ENCODE measurements at regions not wholly inside any gene's neighbourhood (a gene's known extent, or its start where the extent isn't known, plus 50 kb on each side); places are given as distances from the start of the nearest gene placed in this dataset.

DNA sequence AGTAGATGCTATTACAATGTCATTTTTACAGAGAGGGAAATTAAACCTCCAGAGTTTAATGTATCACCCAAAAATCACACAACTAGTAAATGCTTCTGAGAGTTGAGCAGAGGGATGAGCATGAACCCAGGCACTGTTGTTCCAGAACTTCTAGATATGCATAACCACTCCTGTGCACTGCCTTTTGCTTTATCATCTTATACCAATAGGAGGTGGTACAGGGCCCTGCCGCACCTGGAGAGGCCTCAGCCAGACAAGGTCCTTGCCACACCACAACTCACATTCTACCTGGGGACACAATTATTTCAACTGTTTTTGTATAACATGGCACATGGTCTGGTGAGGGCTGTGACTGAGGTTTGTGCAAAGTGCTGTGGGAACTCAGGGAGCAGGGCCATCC is 78.5 kb upstream of the NTRK3 start:
- TF ChIP-seq, protein P1, sequence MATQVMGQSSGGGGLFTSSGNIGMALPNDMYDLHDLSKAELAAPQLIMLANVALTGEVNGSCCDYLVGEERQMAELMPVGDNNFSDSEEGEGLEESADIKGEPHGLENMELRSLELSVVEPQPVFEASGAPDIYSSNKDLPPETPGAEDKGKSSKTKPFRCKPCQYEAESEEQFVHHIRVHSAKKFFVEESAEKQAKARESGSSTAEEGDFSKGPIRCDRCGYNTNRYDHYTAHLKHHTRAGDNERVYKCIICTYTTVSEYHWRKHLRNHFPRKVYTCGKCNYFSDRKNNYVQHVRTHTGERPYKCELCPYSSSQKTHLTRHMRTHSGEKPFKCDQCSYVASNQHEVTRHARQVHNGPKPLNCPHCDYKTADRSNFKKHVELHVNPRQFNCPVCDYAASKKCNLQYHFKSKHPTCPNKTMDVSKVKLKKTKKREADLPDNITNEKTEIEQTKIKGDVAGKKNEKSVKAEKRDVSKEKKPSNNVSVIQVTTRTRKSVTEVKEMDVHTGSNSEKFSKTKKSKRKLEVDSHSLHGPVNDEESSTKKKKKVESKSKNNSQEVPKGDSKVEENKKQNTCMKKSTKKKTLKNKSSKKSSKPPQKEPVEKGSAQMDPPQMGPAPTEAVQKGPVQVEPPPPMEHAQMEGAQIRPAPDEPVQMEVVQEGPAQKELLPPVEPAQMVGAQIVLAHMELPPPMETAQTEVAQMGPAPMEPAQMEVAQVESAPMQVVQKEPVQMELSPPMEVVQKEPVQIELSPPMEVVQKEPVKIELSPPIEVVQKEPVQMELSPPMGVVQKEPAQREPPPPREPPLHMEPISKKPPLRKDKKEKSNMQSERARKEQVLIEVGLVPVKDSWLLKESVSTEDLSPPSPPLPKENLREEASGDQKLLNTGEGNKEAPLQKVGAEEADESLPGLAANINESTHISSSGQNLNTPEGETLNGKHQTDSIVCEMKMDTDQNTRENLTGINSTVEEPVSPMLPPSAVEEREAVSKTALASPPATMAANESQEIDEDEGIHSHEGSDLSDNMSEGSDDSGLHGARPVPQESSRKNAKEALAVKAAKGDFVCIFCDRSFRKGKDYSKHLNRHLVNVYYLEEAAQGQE (IDR thresholded peaks at IDR 0.05; ENCODE audit: insufficient replicate concordance, low read depth): no peak
- TF ChIP-seq SPI1 (IDR thresholded peaks at IDR 0.05; ENCODE audit: borderline replicate concordance, low read depth) (no peak), GABPA (IDR thresholded peaks at IDR 0.05; ENCODE audit: low read depth) (no peak), POLR2AphosphoS5 (IDR thresholded peaks at IDR 0.05; ENCODE audit: low read depth) (no peak)
- TF ChIP-seq, protein P2, sequence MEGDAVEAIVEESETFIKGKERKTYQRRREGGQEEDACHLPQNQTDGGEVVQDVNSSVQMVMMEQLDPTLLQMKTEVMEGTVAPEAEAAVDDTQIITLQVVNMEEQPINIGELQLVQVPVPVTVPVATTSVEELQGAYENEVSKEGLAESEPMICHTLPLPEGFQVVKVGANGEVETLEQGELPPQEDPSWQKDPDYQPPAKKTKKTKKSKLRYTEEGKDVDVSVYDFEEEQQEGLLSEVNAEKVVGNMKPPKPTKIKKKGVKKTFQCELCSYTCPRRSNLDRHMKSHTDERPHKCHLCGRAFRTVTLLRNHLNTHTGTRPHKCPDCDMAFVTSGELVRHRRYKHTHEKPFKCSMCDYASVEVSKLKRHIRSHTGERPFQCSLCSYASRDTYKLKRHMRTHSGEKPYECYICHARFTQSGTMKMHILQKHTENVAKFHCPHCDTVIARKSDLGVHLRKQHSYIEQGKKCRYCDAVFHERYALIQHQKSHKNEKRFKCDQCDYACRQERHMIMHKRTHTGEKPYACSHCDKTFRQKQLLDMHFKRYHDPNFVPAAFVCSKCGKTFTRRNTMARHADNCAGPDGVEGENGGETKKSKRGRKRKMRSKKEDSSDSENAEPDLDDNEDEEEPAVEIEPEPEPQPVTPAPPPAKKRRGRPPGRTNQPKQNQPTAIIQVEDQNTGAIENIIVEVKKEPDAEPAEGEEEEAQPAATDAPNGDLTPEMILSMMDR (IDR thresholded peaks at IDR 0.05; ENCODE audit: insufficient read depth, low read length): no peak
- Histone ChIP-seq H3K27me3 (ENCODE audit: insufficient read depth, poor library complexity, severe bottlenecking) (no peaks in the 10 kb centered on the region), H3K4me3 (replicated peaks; ENCODE audit: insufficient read depth, low read length) (no peak overlapping the region), H3K27ac (replicated peaks) (no peak overlapping the region)
- DNase-seq (ENCODE audit: low read depth in 1 of 2, low spot score in 1 of 2): no peak

DNA sequence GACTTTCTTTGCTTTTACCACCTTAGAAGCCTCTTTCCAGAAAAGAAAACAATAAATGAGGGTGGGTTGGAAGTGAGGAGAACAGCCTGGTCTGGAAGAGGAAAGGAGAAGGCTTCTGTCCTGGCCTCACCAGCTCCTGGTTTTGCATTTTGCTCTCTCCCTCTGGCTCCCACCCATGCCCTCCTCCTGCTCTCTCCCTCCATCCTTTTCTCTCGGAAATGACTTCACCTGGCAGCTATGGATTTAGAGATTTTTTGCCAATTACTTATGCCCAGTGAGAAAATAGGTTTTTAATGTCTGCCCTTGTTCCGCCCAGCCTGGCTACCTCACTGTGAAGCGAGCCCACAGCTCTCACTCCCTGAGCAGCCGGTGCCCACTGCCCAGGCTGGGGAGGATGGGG is 77.9 kb upstream of the NTRK3 start:
- Histone ChIP-seq H3K27ac (replicated peaks) (no peak overlapping the region), H3K4me3 (replicated peaks; ENCODE audit: insufficient read depth, low read length) (no peak overlapping the region), H3K27me3 (ENCODE audit: insufficient read depth, poor library complexity, severe bottlenecking) (no peaks in the 10 kb centered on the region)
- DNase-seq (ENCODE audit: low read depth in 1 of 2, low spot score in 1 of 2): no peak
- TF ChIP-seq SPI1 (IDR thresholded peaks at IDR 0.05; ENCODE audit: borderline replicate concordance, low read depth): no peak

DNA sequence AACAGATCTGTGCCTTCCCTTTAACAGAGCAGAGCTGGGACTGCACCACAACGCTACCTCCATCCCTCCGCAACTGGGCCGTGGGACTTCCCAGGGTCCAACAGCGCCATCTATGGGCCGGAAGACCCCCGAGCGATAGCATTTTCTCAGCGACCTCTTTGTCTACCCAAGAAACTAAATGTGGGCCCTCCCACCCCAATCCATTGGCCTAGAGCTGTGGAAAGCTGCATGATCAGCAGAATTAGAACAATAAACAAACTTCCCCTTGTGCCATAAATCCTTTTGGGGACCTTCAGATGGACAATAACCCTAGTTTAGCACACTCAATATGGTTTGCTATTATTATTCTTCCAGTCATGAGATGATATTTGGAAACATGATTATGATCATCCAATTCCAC is 74.8 kb upstream of the NTRK3 start:
- Histone ChIP-seq H3K27ac (replicated peaks) (no peak overlapping the region), H3K27me3 (ENCODE audit: insufficient read depth, poor library complexity, severe bottlenecking) (peaks cover 2% of the 10 kb centered on the region), H3K4me3 (replicated peaks; ENCODE audit: insufficient read depth, low read length) (no peak overlapping the region)
- peak; percentile 21 to 47 for DNase-seq (ENCODE audit: low read depth in 1 of 2, low spot score in 1 of 2)
- TF ChIP-seq, protein P2 (IDR thresholded peaks at IDR 0.05; ENCODE audit: insufficient read depth, low read length): peak; percentile 55
- TF ChIP-seq POLR2AphosphoS5 (IDR thresholded peaks at IDR 0.05; ENCODE audit: low read depth) (no peak), GABPA (IDR thresholded peaks at IDR 0.05; ENCODE audit: low read depth) (no peak), SPI1 (IDR thresholded peaks at IDR 0.05; ENCODE audit: borderline replicate concordance, low read depth) (no peak)
- TF ChIP-seq, protein P1 (IDR thresholded peaks at IDR 0.05; ENCODE audit: insufficient replicate concordance, low read depth): no peak

DNA sequence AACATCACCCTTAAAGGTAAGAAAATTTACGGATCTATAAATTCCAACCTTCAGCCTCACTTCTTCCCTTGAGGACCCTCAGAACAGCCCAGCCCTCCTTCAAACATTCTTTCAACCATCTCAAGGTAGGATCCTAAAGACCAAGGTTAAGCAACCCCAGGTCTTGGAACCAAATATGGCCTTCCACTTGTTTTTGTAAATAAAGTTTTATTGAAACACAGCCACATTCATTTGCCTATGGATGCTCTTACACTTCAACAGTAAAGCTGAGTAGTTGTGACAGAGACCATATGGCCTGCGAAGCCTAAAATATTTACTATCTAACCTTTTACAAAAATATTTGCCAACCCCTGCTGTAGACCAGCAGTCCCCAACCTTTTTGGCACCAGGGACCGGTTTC is 70.4 kb upstream of the NTRK3 start:
- DNase-seq (ENCODE audit: low read depth in 1 of 2, low spot score in 1 of 2): no peak
- TF ChIP-seq POLR2AphosphoS5 (IDR thresholded peaks at IDR 0.05; ENCODE audit: low read depth): no peak
- TF ChIP-seq SPI1 (IDR thresholded peaks at IDR 0.05; ENCODE audit: borderline replicate concordance, low read depth): no peak
- TF ChIP-seq, protein P1 (IDR thresholded peaks at IDR 0.05; ENCODE audit: insufficient replicate concordance, low read depth): no peak
- TF ChIP-seq, protein P2 (IDR thresholded peaks at IDR 0.05; ENCODE audit: insufficient read depth, low read length): no peak
- TF ChIP-seq GABPA (IDR thresholded peaks at IDR 0.05; ENCODE audit: low read depth): no peak
- Histone ChIP-seq H3K27me3 (ENCODE audit: insufficient read depth, poor library complexity, severe bottlenecking) (peaks cover 2% of the 10 kb centered on the region), H3K27ac (replicated peaks) (no peak overlapping the region), H3K4me3 (replicated peaks; ENCODE audit: insufficient read depth, low read length) (no peak overlapping the region)

All from HL-60 (cell line).